ES-I3 (cell line): ENCODE measurements at regions not wholly inside any gene's neighbourhood (a gene's known extent, or its start where the extent isn't known, plus 50 kb on each side); places are given as distances from the start of the nearest gene placed in this dataset.
"Not testable (repeated sequence)": the region's sequence is repeated elsewhere in the genome, so short reads cannot be mapped to it uniquely, and the experiment has no call there.

Experiments
- H3K36me3 ChIP-seq: 2 replicates; pipeline ENCODE4 v1.6.1; 2013; ENCODE audit warnings: mild to moderate bottlenecking, low read length, control low read depth, moderate library complexity; ENCODE audit not compliant: insufficient read depth
- H3K4me1 ChIP-seq: 2 replicates; pipeline ENCODE4 v1.6.1; 2013; ENCODE audit warnings: mild to moderate bottlenecking, control low read depth, low read length; ENCODE audit not compliant: insufficient read depth
- H3K9ac ChIP-seq: 2 replicates; pipeline ENCODE4 v1.6.1; 2013; ENCODE audit warnings: low read depth, mild to moderate bottlenecking, low read length, moderate library complexity
- H3K9me3 ChIP-seq: 2 replicates; pipeline ENCODE4 v1.6.1; 2013; ENCODE audit warnings: mild to moderate bottlenecking, low read length, moderate library complexity; ENCODE audit not compliant: control insufficient read depth, insufficient read depth

DNA sequence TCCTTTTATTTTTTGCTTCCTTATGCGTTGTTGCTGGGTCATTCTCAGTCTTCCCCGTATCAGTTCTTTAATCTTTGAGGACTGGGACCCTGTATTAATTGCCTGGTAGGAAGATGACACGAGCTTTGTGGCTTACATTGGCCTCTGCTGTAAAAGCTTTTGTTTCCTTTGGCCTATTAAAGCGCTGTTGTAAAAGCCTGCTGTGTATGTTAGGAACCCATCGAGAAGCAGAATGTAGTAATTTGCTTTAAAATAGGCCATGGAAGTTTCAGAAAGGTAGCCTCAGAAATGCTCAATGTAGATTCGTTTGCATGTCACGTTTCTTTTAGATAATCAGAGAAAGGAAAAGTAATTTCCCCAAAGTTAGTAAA lies 257.5 kb upstream of the STARD13 start:
- Histone ChIP-seq H3K4me1 (peaks cover 9% of the 10 kb centered on the region), H3K9ac (peak overlapping the region; percentile 70), H3K9me3 (no peaks in the 10 kb centered on the region), H3K36me3 (no peaks in the 10 kb centered on the region)

- H3K4me1 ChIP-seq = peaks cover 9% of the 10 kb centered on the region
- H3K36me3 ChIP-seq = no peaks in the 10 kb centered on the region
Observed at GRCh38 chr13:33543631-33544265, 258.2 kb upstream of the STARD13 start.

GRCh38 chr13:33544308-33544707 lies 258.8 kb upstream of the STARD13 start:
- no peaks in the 10 kb centered on the region for H3K36me3 ChIP-seq
- peak overlapping the region; percentile 70; the same call in 1 of the 2 replicates for H3K9ac ChIP-seq
- no peaks in the 10 kb centered on the region for H3K9me3 ChIP-seq
- peaks cover 9% of the 10 kb centered on the region for H3K4me1 ChIP-seq

More at GRCh38 chr13:33543631-33544265, 258.2 kb upstream of the STARD13 start:
- H3K9ac ChIP-seq = peak overlapping the region; percentile 70
- no peaks in the 10 kb centered on the region for H3K9me3 ChIP-seq

DNA sequence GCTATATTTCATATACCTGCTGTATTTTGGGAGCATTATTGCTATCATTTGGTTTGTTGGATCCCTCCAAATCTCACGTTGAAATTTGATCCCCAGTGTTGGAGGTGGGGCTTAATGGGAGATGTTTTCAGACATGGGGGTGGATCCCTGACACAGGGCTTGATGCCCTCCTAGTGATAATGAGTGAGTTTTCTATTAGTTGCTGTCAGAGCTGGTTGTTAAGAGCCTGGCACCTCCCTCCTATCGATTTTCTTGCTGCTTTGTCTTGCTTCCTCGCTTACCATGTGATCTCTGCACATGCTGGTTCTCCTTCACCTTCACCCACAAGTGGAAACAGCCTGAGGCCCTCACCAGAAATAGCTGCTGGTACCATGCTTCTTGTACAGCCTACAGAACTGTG lies 259.9 kb upstream of the STARD13 start:
- H3K9ac ChIP-seq = no peak overlapping the region
- H3K4me1 ChIP-seq = peaks cover 9% of the 10 kb centered on the region

DNA sequence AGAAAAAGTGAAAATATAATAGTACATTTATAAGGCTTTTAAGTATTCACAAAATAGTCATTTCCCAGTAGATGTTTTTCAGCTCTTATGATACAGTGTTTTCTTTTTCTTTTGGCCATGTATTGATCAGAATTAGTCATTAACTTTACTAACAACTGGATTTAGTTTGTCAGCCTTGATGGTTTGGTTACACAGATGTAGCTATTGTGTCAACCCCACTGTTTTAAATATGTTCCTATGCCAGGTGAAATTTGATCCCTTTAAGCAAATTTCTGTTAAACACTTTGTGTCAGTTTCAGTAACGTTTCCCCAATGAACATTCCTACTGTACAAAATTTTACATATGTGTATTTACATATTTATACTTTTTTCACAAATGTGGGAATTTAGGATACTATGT lies 261.5 kb upstream of the STARD13 start:
- H3K9ac ChIP-seq = no peak overlapping the region
- no peaks in the 10 kb centered on the region for H3K36me3 ChIP-seq
- H3K9me3 ChIP-seq = no peaks in the 10 kb centered on the region
- H3K4me1 ChIP-seq = peaks cover 3% of the 10 kb centered on the region; the same call in 1 of the 2 replicates

More for the DNA sequence above, 259.9 kb upstream of the STARD13 start:
- no peaks in the 10 kb centered on the region for H3K36me3 ChIP-seq
- no peaks in the 10 kb centered on the region for H3K9me3 ChIP-seq

- Histone ChIP-seq H3K9me3 (no peaks in the 10 kb centered on the region), H3K9ac (no peak overlapping the region), H3K4me1 (peaks cover 3% of the 10 kb centered on the region; the same call in 1 of the 2 replicates), H3K36me3 (no peaks in the 10 kb centered on the region)
Observed at GRCh38 chr13:33548069-33548468, 262.5 kb upstream of the STARD13 start.

GRCh38 chr13:33550276-33550675 lies 264.7 kb upstream of the STARD13 start:
- Histone ChIP-seq H3K9me3 (no peaks in the 10 kb centered on the region), H3K9ac (no peak overlapping the region), H3K36me3 (no peaks in the 10 kb centered on the region), H3K4me1 (no peaks in the 10 kb centered on the region)

DNA sequence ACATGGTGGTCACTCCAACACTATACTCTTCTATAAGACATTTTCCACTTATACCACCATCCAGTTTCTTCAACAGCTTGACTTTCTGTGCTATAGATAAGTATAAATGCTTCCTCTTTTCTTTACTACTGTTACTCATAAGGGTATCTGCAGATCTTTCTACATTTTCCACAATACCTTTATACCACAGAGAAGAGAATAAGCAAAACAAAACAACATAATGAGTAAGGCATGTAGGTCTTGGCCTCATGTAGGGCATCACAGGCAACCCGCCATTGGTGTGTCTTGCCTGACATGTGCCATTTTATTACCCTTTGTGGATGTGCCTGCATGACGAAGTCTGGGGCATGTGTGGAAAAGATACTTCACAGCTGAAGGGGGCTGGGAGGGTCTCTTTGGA lies 265.3 kb upstream of the STARD13 start:
- no peaks in the 10 kb centered on the region for H3K4me1 ChIP-seq

GRCh38 chr13:33554919-33555791 lies 262.8 kb upstream of the RFC3 start:
- Histone ChIP-seq H3K36me3 (no peaks in the 10 kb centered on the region), H3K9ac (no peak overlapping the region), H3K4me1 (no peaks in the 10 kb centered on the region), H3K9me3 (no peaks in the 10 kb centered on the region)

More for the DNA sequence above, 265.3 kb upstream of the STARD13 start:
- Histone ChIP-seq H3K36me3 (no peaks in the 10 kb centered on the region), H3K9ac (no peak overlapping the region), H3K9me3 (no peaks in the 10 kb centered on the region)

DNA sequence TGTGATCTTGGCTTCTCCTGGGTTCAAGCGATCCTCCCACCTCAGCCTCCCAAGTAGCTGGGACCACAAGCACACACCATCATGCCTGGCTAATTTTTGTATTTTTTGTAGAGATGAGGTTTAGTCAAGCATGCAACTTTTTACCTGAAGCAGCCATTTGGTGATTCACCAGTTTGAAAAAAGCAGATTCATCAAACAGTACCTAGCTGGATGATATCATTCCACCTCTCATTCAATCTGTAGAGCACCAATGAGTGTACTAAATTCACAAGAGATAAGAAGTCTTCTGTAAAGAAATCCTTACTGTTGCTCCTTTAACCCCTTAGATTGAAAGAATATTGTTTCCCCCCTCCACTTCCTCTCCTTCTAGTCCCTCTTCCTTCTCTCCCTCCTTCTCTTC lies 261.1 kb upstream of the RFC3 start:
- Histone ChIP-seq H3K4me1 (no peaks in the 10 kb centered on the region), H3K36me3 (no peaks in the 10 kb centered on the region), H3K9ac (no peak overlapping the region), H3K9me3 (no peaks in the 10 kb centered on the region)

DNA sequence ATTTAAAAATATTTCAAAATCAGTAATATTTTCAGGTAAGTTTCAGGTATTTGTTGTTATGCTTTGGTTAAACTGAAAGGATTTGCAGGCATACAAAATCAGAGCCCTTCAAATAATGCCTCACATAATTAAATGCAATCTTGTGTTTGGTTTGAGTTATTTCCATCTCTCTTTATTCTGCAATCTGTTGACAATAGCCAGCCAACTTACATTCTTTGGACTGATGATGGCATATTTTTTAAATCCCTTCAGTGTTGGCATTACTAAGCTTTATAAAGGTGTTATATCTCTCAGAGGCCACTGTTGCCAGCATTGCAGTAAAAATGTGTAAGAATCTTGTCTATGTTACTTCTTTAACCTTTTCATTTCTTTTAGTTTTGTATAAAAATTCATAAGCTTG lies 257.2 kb upstream of the RFC3 start:
- no peaks in the 10 kb centered on the region for H3K4me1 ChIP-seq
- no peaks in the 10 kb centered on the region for H3K9me3 ChIP-seq
- H3K36me3 ChIP-seq = no peaks in the 10 kb centered on the region
- H3K9ac ChIP-seq = no peak overlapping the region

- Histone ChIP-seq H3K36me3 (no peaks in the 10 kb centered on the region), H3K9me3 (no peaks in the 10 kb centered on the region), H3K4me1 (no peaks in the 10 kb centered on the region), H3K9ac (no peak overlapping the region)
Observed at GRCh38 chr13:33561627-33562026, 256.3 kb upstream of the RFC3 start.

DNA sequence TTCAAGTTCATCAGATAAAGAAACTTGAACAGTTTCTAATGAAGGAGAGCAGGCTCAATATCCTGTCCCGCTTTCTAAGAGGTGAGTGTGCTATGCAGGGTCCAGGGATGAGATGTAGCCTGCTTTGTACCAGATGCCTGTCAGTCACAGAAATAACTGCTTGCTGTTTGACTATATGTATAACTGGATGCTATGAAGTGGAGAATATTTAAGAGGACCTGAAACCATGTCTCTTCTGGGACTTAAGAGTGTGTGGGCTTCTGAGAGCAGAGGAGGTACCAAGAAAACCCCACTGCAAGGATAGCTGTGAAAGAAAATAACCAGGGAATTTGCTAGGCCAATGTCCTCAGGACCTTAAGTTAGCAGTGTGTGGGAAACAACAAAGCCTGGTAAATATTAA lies 246.3 kb upstream of the RFC3 start:
- no peaks in the 10 kb centered on the region for H3K9me3 ChIP-seq
- H3K4me1 ChIP-seq = no peaks in the 10 kb centered on the region
- no peaks in the 10 kb centered on the region for H3K36me3 ChIP-seq
- H3K9ac ChIP-seq = no peak overlapping the region

DNA sequence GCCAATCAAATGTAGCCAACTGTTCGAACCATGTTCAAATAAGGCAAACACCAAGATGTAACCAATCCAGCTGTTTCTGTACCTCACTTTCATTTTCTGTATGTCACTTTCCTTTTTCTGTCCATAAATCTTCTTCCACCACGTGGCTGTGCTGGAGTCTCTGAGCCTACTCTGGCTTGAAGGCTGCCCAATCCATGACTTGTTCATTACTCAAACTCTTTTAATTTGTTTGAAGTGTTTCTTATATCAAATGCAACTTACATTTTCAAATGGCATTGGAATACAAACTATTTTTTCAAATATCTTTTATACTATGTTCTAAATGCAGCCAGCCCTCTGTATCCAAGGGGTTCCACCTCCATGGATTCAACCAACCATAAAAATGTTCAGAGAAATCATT lies 245.6 kb upstream of the RFC3 start:
- not testable (repeated sequence) for H3K9ac ChIP-seq, H3K9me3 ChIP-seq, H3K36me3 ChIP-seq, H3K4me1 ChIP-seq

GRCh38 chr13:33575378-33575777 lies 242.6 kb upstream of the RFC3 start:
- H3K4me1 ChIP-seq = no peaks in the 10 kb centered on the region
- H3K36me3 ChIP-seq = no peaks in the 10 kb centered on the region

More at GRCh38 chr13:33575378-33575777, 242.6 kb upstream of the RFC3 start:
- no peak overlapping the region for H3K9ac ChIP-seq
- no peaks in the 10 kb centered on the region for H3K9me3 ChIP-seq
